T-helper 1 cell treated with Interleukin-12 subunit alpha and Interleukin-12 subunit beta and Interleukin-4 antibody, amounts not matched to agents 30 μg/mL and 1 μg/mL, for 36 hours (primary cell): ENCODE measurements at regions not wholly inside any gene's neighbourhood (a gene's known extent, or its start where the extent isn't known, plus 50 kb on each side); places are given as distances from the start of the nearest gene placed in this dataset.
"Not testable (repeated sequence)": the region's sequence is repeated elsewhere in the genome, so short reads cannot be mapped to it uniquely, and the experiment has no call there.

Experiments used
- H3K27ac Mint-ChIP-seq: one replicate; pipeline ENCODE4 v1.8.0; 2021; ENCODE audit warnings: mild to moderate bottlenecking, mixed read lengths
- H3K27me3 Mint-ChIP-seq: one replicate; pipeline ENCODE4 v1.8.0; 2021; ENCODE audit warnings: low read depth, mixed read lengths
- H3K36me3 Mint-ChIP-seq: one replicate; pipeline ENCODE4 v1.8.0; 2021; ENCODE audit warnings: low read depth, mixed read lengths
- H3K4me1 Mint-ChIP-seq: one replicate; pipeline ENCODE4 v1.8.0; 2021; ENCODE audit warnings: low read depth, mixed read lengths
- H3K4me3 Mint-ChIP-seq: one replicate; pipeline ENCODE4 v1.8.0; 2021; ENCODE audit warnings: mild to moderate bottlenecking, moderate library complexity, mixed read lengths
- H3K9me3 Mint-ChIP-seq: one replicate; pipeline ENCODE4 v1.8.0; 2021; ENCODE audit warnings: mixed read lengths

- no peaks in the 10 kb centered on the region for H3K4me1 Mint-ChIP-seq
- H3K9me3 Mint-ChIP-seq: peaks cover 4% of the 10 kb centered on the region
- H3K4me3 Mint-ChIP-seq: no peak overlapping the region
- H3K27ac Mint-ChIP-seq: no peak overlapping the region
- H3K27me3 Mint-ChIP-seq: no peaks in the 10 kb centered on the region
- H3K36me3 Mint-ChIP-seq: no peaks in the 10 kb centered on the region
Observed at GRCh38 chr14:59018460-59018859, 170.0 kb upstream of the DAAM1 start.

- H3K4me1 Mint-ChIP-seq: no peaks in the 10 kb centered on the region
Observed at GRCh38 chr14:59018978-59019377, 169.5 kb upstream of the DAAM1 start.

GRCh38 chr14:59020382-59020781 is 168.1 kb upstream of the DAAM1 start:
- H3K4me1 Mint-ChIP-seq: no peaks in the 10 kb centered on the region

More at GRCh38 chr14:59018978-59019377, 169.5 kb upstream of the DAAM1 start:
- no peaks in the 10 kb centered on the region for H3K9me3 Mint-ChIP-seq
- H3K4me3 Mint-ChIP-seq: no peak overlapping the region
- H3K27me3 Mint-ChIP-seq: no peaks in the 10 kb centered on the region
- H3K36me3 Mint-ChIP-seq: no peaks in the 10 kb centered on the region
- H3K27ac Mint-ChIP-seq: no peak overlapping the region

DNA sequence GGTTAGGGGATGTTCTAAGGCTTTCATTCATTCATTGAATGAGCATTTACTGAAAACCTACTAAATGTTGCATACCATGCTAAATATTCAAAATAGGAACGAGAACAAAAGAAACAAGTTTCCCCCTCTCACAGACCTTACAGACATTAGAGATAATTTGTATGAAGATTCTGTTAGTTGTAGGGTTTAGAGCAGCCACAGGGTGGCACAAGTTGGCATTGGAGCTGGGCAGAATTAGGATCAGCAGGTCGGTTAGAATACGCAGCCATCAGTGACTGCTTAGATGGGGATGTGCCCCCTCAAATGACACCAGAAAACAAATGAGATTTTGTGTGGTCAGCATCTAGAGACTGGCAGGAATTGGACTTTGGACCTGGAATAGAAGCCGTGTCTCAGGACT is 166.3 kb upstream of the DAAM1 start:
- no peak overlapping the region for H3K27ac Mint-ChIP-seq
- H3K4me1 Mint-ChIP-seq: no peaks in the 10 kb centered on the region
- no peaks in the 10 kb centered on the region for H3K36me3 Mint-ChIP-seq
- H3K9me3 Mint-ChIP-seq: no peaks in the 10 kb centered on the region
- H3K4me3 Mint-ChIP-seq: no peak overlapping the region
- peaks cover 4% of the 10 kb centered on the region for H3K27me3 Mint-ChIP-seq

More at GRCh38 chr14:59020382-59020781, 168.1 kb upstream of the DAAM1 start:
- H3K4me3 Mint-ChIP-seq: no peak overlapping the region
- peaks cover 4% of the 10 kb centered on the region for H3K27me3 Mint-ChIP-seq
- no peak overlapping the region for H3K27ac Mint-ChIP-seq
- no peaks in the 10 kb centered on the region for H3K9me3 Mint-ChIP-seq
- no peaks in the 10 kb centered on the region for H3K36me3 Mint-ChIP-seq

GRCh38 chr14:59026081-59026480 is 162.4 kb upstream of the DAAM1 start:
- Mint-ChIP-seq H3K27me3 (peaks cover 8% of the 10 kb centered on the region), H3K36me3 (no peaks in the 10 kb centered on the region), H3K9me3 (no peaks in the 10 kb centered on the region), H3K27ac (no peak overlapping the region), H3K4me3 (no peak overlapping the region), H3K4me1 (peaks cover 2% of the 10 kb centered on the region)

- H3K9me3 Mint-ChIP-seq, H3K27ac Mint-ChIP-seq, H3K4me1 Mint-ChIP-seq, H3K36me3 Mint-ChIP-seq, H3K27me3 Mint-ChIP-seq, H3K4me3 Mint-ChIP-seq: not testable (repeated sequence)
Observed at GRCh38 chr14:59026640-59027039, 161.8 kb upstream of the DAAM1 start.

- Mint-ChIP-seq H3K4me3 (no peak overlapping the region), H3K4me1 (peaks cover 2% of the 10 kb centered on the region), H3K36me3 (no peaks in the 10 kb centered on the region), H3K9me3 (no peaks in the 10 kb centered on the region), H3K27me3 (peaks cover 8% of the 10 kb centered on the region), H3K27ac (no peak overlapping the region)
Observed at GRCh38 chr14:59028476-59029202, 159.8 kb upstream of the DAAM1 start.

DNA sequence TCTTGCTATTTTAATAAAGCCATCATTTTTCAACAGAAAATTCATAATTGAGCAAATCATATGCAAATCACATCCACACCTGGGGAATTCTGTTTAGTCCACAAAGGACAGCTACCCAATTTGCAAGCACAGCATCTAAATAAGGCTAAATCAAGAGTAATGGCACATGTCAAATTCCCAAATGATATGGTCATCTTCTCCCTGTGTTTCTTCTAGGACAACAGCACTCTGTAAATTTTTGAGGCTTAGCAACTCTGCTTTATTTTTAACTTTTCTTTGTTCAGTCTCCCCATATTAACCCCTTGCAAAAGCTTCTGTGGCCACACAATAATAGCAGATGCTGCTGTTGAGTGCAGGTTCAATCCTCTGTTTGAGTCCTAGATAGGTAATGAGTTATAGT is 155.6 kb upstream of the DAAM1 start:
- H3K4me3 Mint-ChIP-seq: no peak overlapping the region
- no peaks in the 10 kb centered on the region for H3K36me3 Mint-ChIP-seq
- H3K27ac Mint-ChIP-seq: no peak overlapping the region

GRCh38 chr14:59036134-59036533 is 152.3 kb upstream of the DAAM1 start:
- Mint-ChIP-seq H3K4me3 (no peak overlapping the region), H3K27me3 (peaks cover 3% of the 10 kb centered on the region), H3K36me3 (no peaks in the 10 kb centered on the region), H3K9me3 (no peaks in the 10 kb centered on the region), H3K4me1 (no peaks in the 10 kb centered on the region), H3K27ac (no peak overlapping the region)

More for the DNA sequence above, 155.6 kb upstream of the DAAM1 start:
- Mint-ChIP-seq H3K27me3 (peaks cover 6% of the 10 kb centered on the region), H3K4me1 (peaks cover 2% of the 10 kb centered on the region), H3K9me3 (no peaks in the 10 kb centered on the region)

- Mint-ChIP-seq H3K9me3 (no peaks in the 10 kb centered on the region), H3K27ac (no peak overlapping the region), H3K36me3 (no peaks in the 10 kb centered on the region), H3K4me1 (no peaks in the 10 kb centered on the region), H3K27me3 (peaks cover 3% of the 10 kb centered on the region), H3K4me3 (no peak overlapping the region)
Observed at GRCh38 chr14:59037086-59037485, 151.4 kb upstream of the DAAM1 start.

- H3K9me3 Mint-ChIP-seq: no peaks in the 10 kb centered on the region
- no peaks in the 10 kb centered on the region for H3K4me1 Mint-ChIP-seq
- no peaks in the 10 kb centered on the region for H3K36me3 Mint-ChIP-seq
Observed at GRCh38 chr14:59037620-59038019, 150.8 kb upstream of the DAAM1 start.

DNA sequence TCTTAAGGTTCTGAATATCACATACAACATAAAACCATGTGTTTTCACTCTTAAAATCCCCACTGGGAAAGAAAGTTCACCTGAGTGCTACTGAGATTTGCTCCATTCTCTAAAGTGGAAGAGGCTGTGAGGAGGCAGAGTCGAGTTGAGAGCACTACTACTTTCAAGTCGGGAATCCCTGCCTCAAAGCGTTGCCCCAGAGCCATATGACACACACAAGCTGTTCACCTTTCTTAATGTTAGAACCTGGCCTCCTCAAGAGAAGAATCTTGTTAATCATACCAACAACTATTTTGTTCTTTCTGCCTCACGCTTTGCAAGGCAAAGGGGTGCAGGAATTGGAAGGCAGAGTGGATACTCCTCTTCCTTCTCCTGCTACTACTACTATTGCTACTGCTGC is 149.7 kb upstream of the DAAM1 start:
- Mint-ChIP-seq H3K36me3 (no peaks in the 10 kb centered on the region), H3K27me3 (peaks cover 3% of the 10 kb centered on the region), H3K4me3 (no peak overlapping the region), H3K27ac (no peak overlapping the region), H3K9me3 (no peaks in the 10 kb centered on the region), H3K4me1 (no peaks in the 10 kb centered on the region)

More at GRCh38 chr14:59037620-59038019, 150.8 kb upstream of the DAAM1 start:
- Mint-ChIP-seq H3K4me3 (no peak overlapping the region), H3K27ac (no peak overlapping the region), H3K27me3 (peaks cover 3% of the 10 kb centered on the region)

DNA sequence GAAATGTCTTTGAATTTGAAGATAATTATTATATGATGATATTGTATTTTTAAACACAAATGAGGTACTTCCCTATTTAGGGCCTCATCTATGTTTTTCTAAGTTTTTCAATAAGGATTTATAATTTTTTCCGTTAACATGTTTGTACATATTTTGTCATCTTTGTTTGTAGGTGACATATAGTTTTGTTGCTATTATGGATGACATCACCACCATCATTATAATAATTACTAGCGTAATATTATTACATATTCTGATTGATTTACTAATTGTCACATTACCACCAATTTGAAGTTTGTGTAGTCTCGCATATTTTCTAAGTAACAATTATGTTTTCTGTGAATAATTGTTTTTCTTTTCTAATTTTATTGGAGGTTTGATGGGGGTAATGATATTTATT is 147.2 kb upstream of the DAAM1 start:
- Mint-ChIP-seq H3K27me3 (peaks cover 11% of the 10 kb centered on the region), H3K4me3 (no peak overlapping the region), H3K4me1 (no peaks in the 10 kb centered on the region), H3K27ac (no peak overlapping the region), H3K9me3 (no peaks in the 10 kb centered on the region), H3K36me3 (no peaks in the 10 kb centered on the region)

GRCh38 chr14:59044707-59045106 is 143.8 kb upstream of the DAAM1 start:
- no peaks in the 10 kb centered on the region for H3K9me3 Mint-ChIP-seq
- no peaks in the 10 kb centered on the region for H3K4me1 Mint-ChIP-seq
- H3K27me3 Mint-ChIP-seq: peaks cover 15% of the 10 kb centered on the region
- no peak overlapping the region for H3K27ac Mint-ChIP-seq
- no peaks in the 10 kb centered on the region for H3K36me3 Mint-ChIP-seq
- H3K4me3 Mint-ChIP-seq: no peak overlapping the region

DNA sequence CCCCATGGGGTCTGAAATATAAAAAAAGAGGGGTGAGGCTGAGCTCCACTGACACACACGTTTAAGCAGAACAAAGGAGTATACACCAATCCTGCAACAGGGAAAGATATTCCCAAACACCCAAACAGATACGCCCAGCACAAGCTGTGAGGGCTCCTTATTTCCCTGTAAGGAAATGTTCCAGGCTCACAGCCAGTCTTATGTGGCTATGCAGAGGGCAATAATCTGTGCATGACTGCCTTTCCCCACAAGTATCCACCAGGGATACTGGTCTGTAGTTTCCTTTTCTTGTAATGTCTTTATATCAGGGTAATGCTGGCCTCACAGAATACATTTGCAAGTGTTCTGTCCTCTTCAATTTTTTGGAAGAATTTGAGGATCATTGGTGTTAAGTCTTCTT is 141.7 kb upstream of the DAAM1 start:
- Mint-ChIP-seq H3K9me3 (peaks cover 4% of the 10 kb centered on the region), H3K36me3 (no peaks in the 10 kb centered on the region), H3K27me3 (peaks cover 15% of the 10 kb centered on the region), H3K27ac (no peak overlapping the region), H3K4me3 (no peak overlapping the region), H3K4me1 (no peaks in the 10 kb centered on the region)

DNA sequence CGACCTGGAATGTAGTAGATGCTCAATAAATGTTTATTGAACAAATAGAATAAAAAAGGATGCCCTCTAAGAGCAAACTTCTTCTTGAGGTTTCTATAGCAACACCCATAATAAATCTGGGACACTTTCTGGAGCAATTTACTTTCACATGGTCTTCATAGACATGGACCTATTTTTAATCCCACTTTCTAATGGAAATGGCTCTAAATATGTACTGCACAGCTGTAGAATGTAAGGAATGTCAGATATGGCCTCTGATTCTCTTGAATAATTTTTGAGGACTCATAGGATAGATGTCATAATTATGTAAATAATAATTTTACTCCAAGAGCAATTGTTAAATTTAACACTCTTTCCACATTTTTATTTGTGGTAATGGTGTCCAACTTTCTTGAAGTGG is 133.5 kb upstream of the DAAM1 start:
- Mint-ChIP-seq H3K27me3 (no peaks in the 10 kb centered on the region), H3K27ac (no peak overlapping the region), H3K36me3 (no peaks in the 10 kb centered on the region), H3K4me3 (no peak overlapping the region), H3K9me3 (peaks cover 8% of the 10 kb centered on the region), H3K4me1 (no peaks in the 10 kb centered on the region)
